Esophagus muscularis mucosa (tissue), 4 donors: ENCODE measurements at regions not wholly inside any gene's neighbourhood (a gene's known extent, or its start where the extent isn't known, plus 50 kb on each side); places are given as distances from the start of the nearest gene placed in this dataset.

ENCODE experiments used
- DNase-seq: peaks from one replicate; pipeline ENCODE4 v3.0.0-alpha.2; 2017; ENCODE audit errors: extremely low spot score
- H3K27ac ChIP-seq, 4 donors: fragments of 200-600 bp; sonication (generic); replicated peaks in 1 of 4; 1 replicate in 3 of 4; 2 replicates in 1 of 4; pipeline ENCODE4 v1.5.1; 2016 to 2019; ENCODE audit warnings: mild to moderate bottlenecking in 1 of 4
- H3K27me3 ChIP-seq, 4 donors: fragments of 200-600 bp; sonication (generic); one replicate each; pipeline versions ENCODE4 v1.5.1 to v1.6.0; 2016 to 2019
- H3K36me3 ChIP-seq, 4 donors: fragments of 200-600 bp; sonication (generic); one replicate each; pipeline ENCODE4 v1.5.1; 2016 to 2019
- H3K4me1 ChIP-seq, 4 donors: fragments of 200-600 bp; sonication (generic); one replicate each; pipeline ENCODE4 v1.5.1; 2016 to 2019
- H3K4me3 ChIP-seq, 4 donors: fragments of 200-600 bp; sonication (generic); 1 replicate in 2 of 4; 2 replicates in 2 of 4; pipeline ENCODE4 v1.5.1; 2016 to 2019; ENCODE audit warnings: mild to moderate bottlenecking in 4 of 4, moderate library complexity in 1 of 4
- H3K9me3 ChIP-seq, 4 donors: fragments of 200-600 bp; sonication (generic); 1 replicate in 3 of 4; 2 replicates in 1 of 4; pipeline ENCODE4 v1.5.1; 2016 to 2019
- CTCF ChIP-seq, 3 experiments: fragments of 200-600 bp in 2 of 3; fragments of 450-650 bp in 1 of 3; sonication (generic) in 2 of 3; IDR thresholded peaks; one replicate each; pipeline ENCODE4 v1.5.1; 2017 to 2019; ENCODE audit warnings: antibody characterized with exemption in 3 of 3, mild to moderate bottlenecking in 2 of 3, moderate library complexity in 1 of 3
- EP300 ChIP-seq: sonication (generic); formaldehyde crosslinking; IDR thresholded peaks from one replicate; pipeline ENCODE4 v1.6.1; 2017; ENCODE audit warnings: antibody characterized with exemption
- POLR2A ChIP-seq: fragments of 450-650 bp; IDR thresholded peaks from one replicate; pipeline ENCODE4 v1.6.1; 2017; ENCODE audit warnings: antibody characterized with exemption, moderate library complexity, mild to moderate bottlenecking, low read depth
- POLR2AphosphoS5 ChIP-seq, 2 donors: sonication (generic); formaldehyde crosslinking; IDR thresholded peaks; one replicate each; pipeline ENCODE4 v1.6.1; 2017; ENCODE audit warnings: antibody characterized with exemption in 2 of 2
- WGBS: methylation state at CpG from one replicate; pipeline ENCODE4 v1.1.5; 2018; 5-methylcytosine and 5-hydroxymethylcytosine counted together
- intact Hi-C: fragments of 100-400 bp; cut with DNase I; formaldehyde crosslinking; loops from one replicate; pipeline ENCODE4 v1.15.1; 2023

GRCh38 chr18:67140495-67140894 is 376.0 kb downstream of the DSEL start:
- no peak overlapping the region for H3K27ac ChIP-seq

GRCh38 chr18:67139899-67140298 is 376.6 kb downstream of the DSEL start:
- H3K27ac ChIP-seq = no peak overlapping the region
- no peaks in the 10 kb centered on the region for H3K27me3 ChIP-seq
- no peaks in the 10 kb centered on the region for H3K4me1 ChIP-seq
- DNase-seq = no peak
- H3K36me3 ChIP-seq = no peaks in the 10 kb centered on the region
- 77% methylated on average over 1 of the region's 1 CpG for WGBS
- no peak overlapping the region for H3K4me3 ChIP-seq
- intact Hi-C loops = no loop called here
- no peaks in the 10 kb centered on the region for H3K9me3 ChIP-seq
- TF ChIP-seq CTCF (IDR thresholded peaks at IDR 0.05) = no peak
- no peak for TF ChIP-seq EP300
- TF ChIP-seq POLR2A = no peak
- no peak for TF ChIP-seq POLR2AphosphoS5 (IDR thresholded peaks at IDR 0.05)

More at GRCh38 chr18:67140495-67140894, 376.0 kb downstream of the DSEL start:
- TF ChIP-seq POLR2A (no peak), EP300 (no peak), CTCF (IDR thresholded peaks at IDR 0.05) (no peak), POLR2AphosphoS5 (IDR thresholded peaks at IDR 0.05) (no peak)
- Histone ChIP-seq H3K4me3 (no peak overlapping the region), H3K36me3 (no peaks in the 10 kb centered on the region), H3K9me3 (no peaks in the 10 kb centered on the region), H3K4me1 (no peaks in the 10 kb centered on the region), H3K27me3 (no peaks in the 10 kb centered on the region)
- no peak for DNase-seq
- 80% methylated on average over 2 of the region's 2 CpGs for WGBS
- intact Hi-C loops = no loop called here

- WGBS = 57% methylated on average over 4 of the region's 4 CpGs
- DNase-seq = no peak
- no peaks in the 10 kb centered on the region for H3K27me3 ChIP-seq
- H3K27ac ChIP-seq = no peak overlapping the region
- no peak overlapping the region for H3K4me3 ChIP-seq
- no peaks in the 10 kb centered on the region for H3K9me3 ChIP-seq
- no peaks in the 10 kb centered on the region for H3K36me3 ChIP-seq
- TF ChIP-seq POLR2AphosphoS5 (IDR thresholded peaks at IDR 0.05) (no peak), POLR2A (no peak), CTCF (IDR thresholded peaks at IDR 0.05) (no peak), EP300 (no peak)
- intact Hi-C loops = no loop called here
- H3K4me1 ChIP-seq = no peaks in the 10 kb centered on the region
These were observed 380.5 kb downstream of the DSEL start for GRCh38 chr18:67135981-67136380.

GRCh38 chr18:67134911-67135310 is 381.6 kb downstream of the DSEL start:
- TF ChIP-seq EP300 (no peak), CTCF (IDR thresholded peaks at IDR 0.05) (no peak)
- H3K4me1 ChIP-seq = no peaks in the 10 kb centered on the region
- no peaks in the 10 kb centered on the region for H3K36me3 ChIP-seq
- 71% methylated on average over 4 of the region's 4 CpGs for WGBS
- no peak for DNase-seq
- H3K27ac ChIP-seq = no peak overlapping the region
- H3K27me3 ChIP-seq = no peaks in the 10 kb centered on the region
- intact Hi-C loops = no loop called here
- no peaks in the 10 kb centered on the region for H3K9me3 ChIP-seq
- no peak overlapping the region for H3K4me3 ChIP-seq

- Histone ChIP-seq H3K27ac (no peak overlapping the region), H3K4me3 (no peak overlapping the region), H3K9me3 (no peaks in the 10 kb centered on the region), H3K4me1 (no peaks in the 10 kb centered on the region), H3K27me3 (no peaks in the 10 kb centered on the region), H3K36me3 (no peaks in the 10 kb centered on the region)
- no peak for DNase-seq
- TF ChIP-seq EP300 = no peak
- WGBS = 49% methylated on average over 3 of the region's 3 CpGs
- intact Hi-C loops = no loop called here
These were observed 382.9 kb downstream of the DSEL start for GRCh38 chr18:67133669-67134068.
